ENCODE measurements at regions not wholly inside any gene's neighbourhood (a gene's known extent, or its start where the extent isn't known, plus 50 kb on each side); places are given as distances from the start of the nearest gene placed in this dataset.

DNA sequence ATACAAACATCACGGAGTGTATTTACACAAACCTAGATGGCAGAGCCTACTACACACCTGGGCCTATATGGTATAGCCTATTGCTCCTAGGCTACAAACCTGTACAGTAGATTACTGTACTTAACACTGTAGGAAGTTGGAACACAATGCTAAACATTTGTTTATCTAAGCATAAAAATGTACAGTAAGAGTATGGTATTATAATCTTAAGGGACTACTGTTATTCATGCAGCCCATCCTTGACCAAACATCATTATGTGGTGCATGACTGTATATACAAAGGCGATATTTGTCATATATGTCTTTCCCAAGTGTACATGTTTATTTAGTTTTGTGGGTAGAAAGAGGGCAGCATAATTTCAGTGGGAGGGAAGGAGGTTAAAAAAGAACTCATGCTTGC lies 177.7 kb upstream of the FSTL5 start:
- no peak for ATAC-seq
- intact Hi-C loops (cut with DNase I) = no loop called here
- Histone ChIP-seq H3K9me3 (no peaks in the 10 kb centered on the region), H3K27ac (no peak overlapping the region), H3K27me3 (no peaks in the 10 kb centered on the region), H3K36me3 (no peaks in the 10 kb centered on the region), H3K4me1 (peaks cover 0 to 4% (median 0%) of the 10 kb centered on the region in 9 donors), H3K4me3 (no peak overlapping the region)
- 45 to 50% methylated on average over 2 of the region's 2 CpGs for WGBS, 2 donors
- TF ChIP-seq, protein P1, sequence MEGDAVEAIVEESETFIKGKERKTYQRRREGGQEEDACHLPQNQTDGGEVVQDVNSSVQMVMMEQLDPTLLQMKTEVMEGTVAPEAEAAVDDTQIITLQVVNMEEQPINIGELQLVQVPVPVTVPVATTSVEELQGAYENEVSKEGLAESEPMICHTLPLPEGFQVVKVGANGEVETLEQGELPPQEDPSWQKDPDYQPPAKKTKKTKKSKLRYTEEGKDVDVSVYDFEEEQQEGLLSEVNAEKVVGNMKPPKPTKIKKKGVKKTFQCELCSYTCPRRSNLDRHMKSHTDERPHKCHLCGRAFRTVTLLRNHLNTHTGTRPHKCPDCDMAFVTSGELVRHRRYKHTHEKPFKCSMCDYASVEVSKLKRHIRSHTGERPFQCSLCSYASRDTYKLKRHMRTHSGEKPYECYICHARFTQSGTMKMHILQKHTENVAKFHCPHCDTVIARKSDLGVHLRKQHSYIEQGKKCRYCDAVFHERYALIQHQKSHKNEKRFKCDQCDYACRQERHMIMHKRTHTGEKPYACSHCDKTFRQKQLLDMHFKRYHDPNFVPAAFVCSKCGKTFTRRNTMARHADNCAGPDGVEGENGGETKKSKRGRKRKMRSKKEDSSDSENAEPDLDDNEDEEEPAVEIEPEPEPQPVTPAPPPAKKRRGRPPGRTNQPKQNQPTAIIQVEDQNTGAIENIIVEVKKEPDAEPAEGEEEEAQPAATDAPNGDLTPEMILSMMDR (IDR thresholded peaks at IDR 0.05) = no peak
- DNase-seq = no peak

- H3K27ac ChIP-seq = no peak overlapping the region
- WGBS, 2 donors = 86 to 91% methylated on average over 3 of the region's 3 CpGs
- H3K27me3 ChIP-seq = no peaks in the 10 kb centered on the region
- H3K36me3 ChIP-seq = no peaks in the 10 kb centered on the region
- H3K9me3 ChIP-seq = no peaks in the 10 kb centered on the region
- ATAC-seq (no peak), DNase-seq (no peak)
- H3K4me3 ChIP-seq = no peak overlapping the region
- no peaks in the 10 kb centered on the region for H3K4me1 ChIP-seq
- intact Hi-C loops (cut with DNase I) = no loop called here
- TF ChIP-seq, protein P1 (IDR thresholded peaks at IDR 0.05) = no peak
Observed at GRCh38 chr4:162323919-162324318, 160.1 kb upstream of the FSTL5 start.

DNA sequence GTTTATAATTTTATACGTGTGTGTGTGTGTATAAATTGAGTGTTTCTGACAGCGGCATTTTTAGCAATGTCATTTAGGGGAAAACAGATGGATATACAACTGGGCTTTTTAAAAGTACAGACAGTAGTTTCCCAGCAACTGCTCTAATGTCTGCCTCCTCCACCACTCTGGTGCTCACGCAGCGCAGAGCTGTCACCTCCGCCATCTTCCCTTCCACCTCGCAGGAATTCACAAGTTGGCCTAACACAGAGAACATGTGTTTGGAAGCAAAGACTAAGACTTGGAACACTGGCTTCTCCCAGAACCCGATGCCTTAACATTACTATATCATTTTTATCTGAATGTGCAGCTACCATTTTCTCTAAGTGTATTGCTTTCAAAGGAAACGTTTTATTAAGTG lies 158.3 kb upstream of the FSTL5 start:
- Histone ChIP-seq H3K27ac (no peak overlapping the region), H3K4me1 (no peaks in the 10 kb centered on the region), H3K27me3 (no peaks in the 10 kb centered on the region), H3K4me3 (no peak overlapping the region), H3K9me3 (no peaks in the 10 kb centered on the region), H3K36me3 (no peaks in the 10 kb centered on the region)
- 86 to 88% methylated on average over 8 of the region's 8 CpGs for WGBS, 2 donors
- TF ChIP-seq, protein P1 (IDR thresholded peaks at IDR 0.05) = no peak
- no peak for DNase-seq
- ATAC-seq = no peak
- intact Hi-C loops (cut with DNase I) = no loop called here

- TF ChIP-seq, protein P1 (IDR thresholded peaks at IDR 0.05) = no peak
- intact Hi-C loops (cut with DNase I) = no loop called here
- peaks cover 0 to 14% (median 0%) of the 10 kb centered on the region in 11 donors for H3K9me3 ChIP-seq
- ATAC-seq (no peak), DNase-seq (no peak)
- H3K36me3 ChIP-seq = no peaks in the 10 kb centered on the region
- H3K4me1 ChIP-seq = no peaks in the 10 kb centered on the region
- H3K27me3 ChIP-seq = no peaks in the 10 kb centered on the region
- H3K27ac ChIP-seq = no peak overlapping the region
- H3K4me3 ChIP-seq = no peak overlapping the region
- 89 to 92% methylated on average over 2 of the region's 2 CpGs for WGBS, 2 donors
Observed at GRCh38 chr4:162285753-162286152, 122.0 kb upstream of the FSTL5 start.

GRCh38 chr4:162282684-162283083 lies 118.9 kb upstream of the FSTL5 start:
- Histone ChIP-seq H3K27me3 (no peaks in the 10 kb centered on the region), H3K36me3 (no peaks in the 10 kb centered on the region), H3K27ac (no peak overlapping the region), H3K9me3 (no peaks in the 10 kb centered on the region), H3K4me3 (no peak overlapping the region), H3K4me1 (no peaks in the 10 kb centered on the region)
- no peak for ATAC-seq
- DNase-seq = no peak
- intact Hi-C loops (cut with DNase I) = no loop called here
- TF ChIP-seq, protein P1 (IDR thresholded peaks at IDR 0.05) = no peak
- WGBS, 2 donors = 60 to 64% methylated on average over 3 of the region's 3 CpGs

Data from heart right ventricle (tissue), 16 donors.